ENCODE measurements at regions not wholly inside any gene's neighbourhood (a gene's known extent, or its start where the extent isn't known, plus 50 kb on each side); places are given as distances from the start of the nearest gene placed in this dataset.

GRCh38 chr19:29404951-29405727 lies 120.7 kb upstream of the VSTM2B start:
- Histone ChIP-seq H3K9me3 (no peaks in the 10 kb centered on the region), H3K36me3 (no peaks in the 10 kb centered on the region), H3K4me1 (peaks cover 0 to 11% (median 2%) of the 10 kb centered on the region in 4 donors), H3K27me3 (no peaks in the 10 kb centered on the region), H3K4me3 (no peak overlapping the region), H3K27ac (no peak overlapping the region)
- DNase-seq: no peak
- WGBS, 2 donors: 17 to 27% methylated on average over 11 to 30 of the region's 33 CpGs
- ATAC-seq (ENCODE audit: low FRiP score in 2 of 2): peak in 1 of 2 donors; percentile 61
- TF ChIP-seq CTCF (IDR thresholded peaks at IDR 0.05): no peak
- TF ChIP-seq EP300 (IDR thresholded peaks at IDR 0.05): no peak
- TF ChIP-seq POLR2A (IDR thresholded peaks at IDR 0.05): no peak
- TF ChIP-seq POLR2AphosphoS5 (IDR thresholded peaks at IDR 0.05): no peak

- ATAC-seq (ENCODE audit: low FRiP score in 2 of 2): no peak
- Histone ChIP-seq H3K27ac (no peak overlapping the region), H3K27me3 (no peaks in the 10 kb centered on the region), H3K4me3 (no peak overlapping the region), H3K4me1 (peaks cover 0 to 11% (median 2%) of the 10 kb centered on the region in 4 donors), H3K36me3 (no peaks in the 10 kb centered on the region), H3K9me3 (no peaks in the 10 kb centered on the region)
- no peak for DNase-seq
- WGBS, 2 donors: 75 to 80% methylated on average over 9 to 11 of the region's 11 CpGs
- TF ChIP-seq EP300 (IDR thresholded peaks at IDR 0.05): no peak
- TF ChIP-seq POLR2AphosphoS5 (IDR thresholded peaks at IDR 0.05): no peak
- TF ChIP-seq POLR2A (IDR thresholded peaks at IDR 0.05): no peak
- TF ChIP-seq CTCF (IDR thresholded peaks at IDR 0.05): no peak
Observed at GRCh38 chr19:29405728-29405995, 120.1 kb upstream of the VSTM2B start.

GRCh38 chr19:29409076-29409862 lies 116.5 kb upstream of the VSTM2B start:
- Histone ChIP-seq H3K27me3 (no peaks in the 10 kb centered on the region), H3K27ac (no peak overlapping the region), H3K36me3 (no peaks in the 10 kb centered on the region), H3K4me3 (no peak overlapping the region), H3K9me3 (no peaks in the 10 kb centered on the region), H3K4me1 (peaks cover 0 to 11% (median 2%) of the 10 kb centered on the region in 4 donors)
- ATAC-seq (ENCODE audit: low FRiP score in 2 of 2): no peak
- WGBS, 2 donors: 85% methylated on average over 2 to 14 of the region's 14 CpGs
- TF ChIP-seq POLR2AphosphoS5 (IDR thresholded peaks at IDR 0.05) (no peak), CTCF (IDR thresholded peaks at IDR 0.05) (no peak), EP300 (IDR thresholded peaks at IDR 0.05) (no peak), POLR2A (IDR thresholded peaks at IDR 0.05) (no peak)
- DNase-seq: no peak

- DNase-seq (no peak), ATAC-seq (ENCODE audit: low FRiP score in 2 of 2) (no peak)
- no peak for TF ChIP-seq POLR2A (IDR thresholded peaks at IDR 0.05)
- TF ChIP-seq CTCF (IDR thresholded peaks at IDR 0.05): no peak
- no peak for TF ChIP-seq POLR2AphosphoS5 (IDR thresholded peaks at IDR 0.05)
- TF ChIP-seq EP300 (IDR thresholded peaks at IDR 0.05): no peak
- peaks cover 0 to under 1% (median 0%) of the 10 kb centered on the region in 4 donors for H3K4me1 ChIP-seq
- H3K27me3 ChIP-seq: no peaks in the 10 kb centered on the region
- no peak overlapping the region for H3K4me3 ChIP-seq
- no peak overlapping the region for H3K27ac ChIP-seq
- H3K9me3 ChIP-seq: no peaks in the 10 kb centered on the region
- WGBS, 2 donors: 49 to 61% methylated on average over 2 of the region's 2 CpGs
- H3K36me3 ChIP-seq: no peaks in the 10 kb centered on the region
Observed at GRCh38 chr19:29410601-29411000, 115.2 kb upstream of the VSTM2B start.
